HEK293T (cell line): ENCODE measurements at regions not wholly inside any gene's neighbourhood (a gene's known extent, or its start where the extent isn't known, plus 50 kb on each side); places are given as distances from the start of the nearest gene placed in this dataset.

Experiments
- BHLHE40 ChIP-seq: fragments of 450-650 bp; IDR thresholded peaks from 2 replicates; pipeline ENCODE4 v1.6.1; 2016; ENCODE audit warnings: mild to moderate bottlenecking, moderate library complexity, borderline replicate concordance
- FOXA1 ChIP-seq: fragments of 450-650 bp; IDR thresholded peaks from 2 replicates; pipeline ENCODE4 v1.6.1; 2016; ENCODE audit warnings: mild to moderate bottlenecking
- FOXK2 ChIP-seq: fragments of 450-650 bp; IDR thresholded peaks from 2 replicates; pipeline ENCODE4 v1.6.1; 2016; ENCODE audit warnings: mild to moderate bottlenecking
- FOXM1 ChIP-seq: fragments of 450-650 bp; IDR thresholded peaks from 2 replicates; pipeline ENCODE4 v1.6.1; 2017; ENCODE audit warnings: mild to moderate bottlenecking, borderline replicate concordance
- SP1 ChIP-seq: fragments of 450-650 bp; IDR thresholded peaks from 2 replicates; pipeline ENCODE4 v1.6.1; 2017
- TARDBP ChIP-seq: fragments of 450-650 bp; IDR thresholded peaks from 2 replicates; pipeline ENCODE4 v1.6.1; 2016

- TF ChIP-seq FOXA1 (no peak), FOXK2 (no peak), SP1 (no peak), FOXM1 (no peak), TARDBP (no peak), BHLHE40 (no peak)
Measured at GRCh38 chr1:173422456-173422976, 54.6 kb upstream of the PRDX6 start.
